GM21786 (cell line): ENCODE measurements at regions not wholly inside any gene's neighbourhood (a gene's known extent, or its start where the extent isn't known, plus 50 kb on each side); places are given as distances from the start of the nearest gene placed in this dataset.

Experiments used
- ATAC-seq: cut with Tn5 transposase; IDR thresholded peaks from one replicate; pipeline ENCODE4 v1.9.1; 2021; ENCODE audit not compliant: unreplicated experiment

- ATAC-seq, result no peak
These were observed 50.0 kb upstream of the DOCK9 start for GRCh38 chr13:99027661-99028425.

- no peak for ATAC-seq
These were observed 51.0 kb upstream of the DOCK9 start for GRCh38 chr13:99028890-99029289.

GRCh38 chr13:99029576-99029975 is 51.7 kb upstream of the DOCK9 start:
- no peak for ATAC-seq

GRCh38 chr13:99030326-99030725 is 52.5 kb upstream of the DOCK9 start:
- no peak for ATAC-seq

GRCh38 chr13:99031832-99032231 is 54.0 kb upstream of the DOCK9 start:
- no peak for ATAC-seq

GRCh38 chr13:99033814-99034213 is 56.0 kb upstream of the DOCK9 start:
- ATAC-seq, result no peak

GRCh38 chr13:99034333-99035085 is 56.6 kb upstream of the DOCK9 start:
- ATAC-seq, result no peak

GRCh38 chr13:99035715-99036114 is 57.9 kb upstream of the DOCK9 start:
- ATAC-seq, result no peak

GRCh38 chr13:99037756-99038155 is 59.9 kb upstream of the DOCK9 start:
- ATAC-seq, result no peak

- ATAC-seq, result no peak
These were observed 61.9 kb upstream of the DOCK9 start for GRCh38 chr13:99039718-99040280.

GRCh38 chr13:99040536-99041131 is 62.8 kb upstream of the DOCK9 start:
- ATAC-seq, result no peak

GRCh38 chr13:99041337-99041736 is 63.5 kb upstream of the DOCK9 start:
- ATAC-seq, result peak; percentile 2

- peak; percentile 63 for ATAC-seq
These were observed 63.9 kb upstream of the DOCK9 start for GRCh38 chr13:99041788-99042187.

GRCh38 chr13:99042521-99043250 is 64.8 kb upstream of the DOCK9 start:
- peak; percentile 37 for ATAC-seq

- ATAC-seq, result no peak
These were observed 66.0 kb upstream of the DOCK9 start for GRCh38 chr13:99043831-99044231.

- no peak for ATAC-seq
These were observed 66.9 kb upstream of the DOCK9 start for GRCh38 chr13:99044764-99045163.

GRCh38 chr13:99045396-99045795 is 67.5 kb upstream of the DOCK9 start:
- ATAC-seq, result no peak

- ATAC-seq, result no peak
These were observed 69.0 kb upstream of the DOCK9 start for GRCh38 chr13:99046851-99047250.

- ATAC-seq, result no peak
These were observed 73.2 kb upstream of the DOCK9 start for GRCh38 chr13:99050983-99051488.

- ATAC-seq, result no peak
These were observed 74.0 kb upstream of the DOCK9 start for GRCh38 chr13:99051768-99052455.
